GM06990 (cell line): ENCODE measurements at regions not wholly inside any gene's neighbourhood (a gene's known extent, or its start where the extent isn't known, plus 50 kb on each side); places are given as distances from the start of the nearest gene placed in this dataset.

Source experiments
- DNase-seq: peaks from one replicate; pipeline ENCODE4 v3.0.0-alpha.2; 2011; ENCODE audit not compliant: insufficient read length; ENCODE audit errors: extremely low read depth
- H3K27me3 ChIP-seq: replicated peaks from 2 replicates; pipeline ENCODE4 v1.6.0; 2011; ENCODE audit warnings: low read length; ENCODE audit not compliant: control insufficient read depth, insufficient read depth
- H3K36me3 ChIP-seq: 2 replicates; pipeline ENCODE4 v1.5.1; 2011; ENCODE audit warnings: low read length; ENCODE audit not compliant: control insufficient read depth, insufficient read depth
- H3K4me3 ChIP-seq: replicated peaks from 2 replicates; pipeline ENCODE4 v1.5.1; 2011; ENCODE audit warnings: low read depth, mild to moderate bottlenecking, control low read depth, low read length
- CTCF ChIP-seq: IDR thresholded peaks from 2 replicates; pipeline ENCODE4 v1.5.1; 2011; ENCODE audit warnings: low read length, control low read depth, mild to moderate bottlenecking, inconsistent platforms; ENCODE audit not compliant: insufficient read depth, poor library complexity, severe bottlenecking

DNA sequence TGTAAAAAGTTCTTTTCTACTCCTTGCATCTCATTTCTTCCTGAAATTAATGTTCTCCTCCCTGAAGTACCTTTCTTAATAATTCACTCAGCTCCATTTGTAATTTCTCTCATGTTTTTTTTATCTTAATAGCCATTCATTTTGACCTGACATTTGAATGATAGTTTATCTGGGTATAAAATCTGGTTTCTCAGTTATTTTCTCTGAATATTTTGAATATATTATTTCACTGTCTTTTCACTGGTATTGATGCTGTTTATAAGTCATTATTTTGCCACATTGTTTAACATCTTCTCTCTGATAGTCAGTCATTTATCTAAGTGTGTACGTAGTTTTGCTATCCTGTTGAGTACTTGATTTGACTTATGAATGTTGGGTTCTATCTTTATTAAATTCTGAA, 68.8 kb upstream of the ARHGAP18 start:
- DNase-seq, result no peak
- no peaks in the 10 kb centered on the region for H3K36me3 ChIP-seq
- no peak for TF ChIP-seq CTCF
- no peaks in the 10 kb centered on the region for H3K27me3 ChIP-seq
- H3K4me3 ChIP-seq, result no peak overlapping the region

GRCh38 chr6:129777371-129777770, 67.4 kb upstream of the ARHGAP18 start:
- no peak for DNase-seq
- no peaks in the 10 kb centered on the region for H3K36me3 ChIP-seq
- H3K4me3 ChIP-seq, result no peak overlapping the region
- no peaks in the 10 kb centered on the region for H3K27me3 ChIP-seq
- no peak for TF ChIP-seq CTCF

DNA sequence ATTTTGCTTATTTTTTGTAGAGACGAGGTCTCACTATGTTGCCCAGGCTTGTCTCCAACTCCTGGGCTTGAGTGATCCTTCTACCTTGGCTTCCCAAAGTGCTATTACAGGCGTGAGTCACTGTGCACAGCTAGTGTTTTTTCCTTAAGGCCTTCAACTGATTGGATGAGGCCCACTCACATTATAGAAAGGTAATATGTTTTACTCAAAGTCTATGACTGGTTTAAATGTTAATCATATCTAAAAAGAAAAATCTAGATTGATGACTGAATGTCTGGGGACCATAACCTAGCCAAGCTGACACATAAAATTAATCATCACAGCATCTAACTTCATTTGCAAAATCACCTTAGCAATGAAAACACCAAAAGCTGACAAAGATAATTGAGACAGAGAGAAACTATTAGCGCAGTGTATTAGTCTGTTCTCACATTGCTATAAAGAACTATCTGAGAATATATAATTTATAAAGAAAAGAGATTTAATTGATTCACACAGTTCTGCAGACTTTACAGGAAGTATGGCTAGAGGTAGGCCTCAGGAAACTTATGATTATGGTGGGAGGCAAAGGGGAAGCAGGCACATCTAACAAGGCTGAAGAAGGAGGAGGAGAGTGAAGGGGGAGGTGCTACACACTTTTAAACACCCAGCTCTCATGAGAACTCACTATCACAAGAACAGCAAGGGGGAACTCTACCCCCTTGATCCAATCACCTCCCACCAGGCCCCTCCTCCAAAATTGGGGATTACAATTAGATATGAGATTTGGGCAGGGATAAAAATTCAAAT, 66.8 kb upstream of the ARHGAP18 start:
- H3K27me3 ChIP-seq, result no peaks in the 10 kb centered on the region
- H3K36me3 ChIP-seq, result no peaks in the 10 kb centered on the region
- DNase-seq, result no peak
- H3K4me3 ChIP-seq, result no peak overlapping the region
- no peak for TF ChIP-seq CTCF

DNA sequence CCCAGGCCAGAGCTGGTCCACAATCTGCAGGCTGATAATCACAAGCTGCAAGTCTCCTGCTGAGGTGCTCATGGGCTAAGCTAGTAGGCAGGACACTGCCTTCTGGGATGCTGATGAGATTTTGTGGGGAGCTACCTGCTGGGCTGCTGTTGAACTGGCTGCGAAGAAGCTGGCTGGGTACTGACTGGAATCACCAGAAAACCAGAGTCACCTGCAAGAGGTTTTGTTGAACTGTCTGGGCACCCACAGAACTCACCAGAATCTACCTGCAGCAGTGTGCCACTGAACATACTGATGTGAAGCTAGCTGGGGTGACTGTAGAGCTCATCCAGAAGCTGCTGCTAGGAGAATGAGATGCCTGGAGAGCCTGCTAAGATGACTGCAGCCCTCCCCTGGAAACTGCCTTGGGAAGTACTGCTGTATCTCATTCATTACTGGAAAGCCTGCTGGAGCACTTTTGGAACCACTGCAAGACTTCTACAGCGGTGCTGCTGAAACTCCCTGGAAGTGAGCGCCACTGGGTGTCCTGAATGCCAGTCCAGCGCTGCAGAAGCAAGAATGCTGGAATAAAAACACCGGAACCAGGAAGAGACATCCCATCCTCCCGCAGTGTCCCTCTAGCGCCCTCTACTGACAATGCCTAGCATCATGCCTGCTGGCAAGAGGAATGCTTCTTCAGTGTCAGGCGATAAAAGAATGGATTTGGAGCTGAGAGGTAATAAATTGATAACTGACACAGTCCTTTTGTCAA, 64.9 kb upstream of the ARHGAP18 start:
- Histone ChIP-seq H3K36me3 (no peaks in the 10 kb centered on the region), H3K4me3 (no peak overlapping the region), H3K27me3 (no peaks in the 10 kb centered on the region)
- no peak for DNase-seq
- TF ChIP-seq CTCF, result peak; percentile 83

- H3K27me3 ChIP-seq, result no peaks in the 10 kb centered on the region
- no peak for TF ChIP-seq CTCF
Measured at GRCh38 chr6:129773304-129773703, 63.3 kb upstream of the ARHGAP18 start.

More at GRCh38 chr6:129773304-129773703, 63.3 kb upstream of the ARHGAP18 start:
- no peaks in the 10 kb centered on the region for H3K36me3 ChIP-seq
- DNase-seq, result no peak
- H3K4me3 ChIP-seq, result no peak overlapping the region
